Endothelial cell of umbilical vein (primary cell): ENCODE measurements at regions not wholly inside any gene's neighbourhood (a gene's known extent, or its start where the extent isn't known, plus 50 kb on each side); places are given as distances from the start of the nearest gene placed in this dataset.
A peak's percentile ranks its signal among the peaks of the same experiment; 100 is the strongest.

ENCODE experiments used
- BruUV-seq: library from RNA; stranded (reverse); fragments of 400-500 nt; replicated peaks from 2 replicates; lab custom pipeline; 2021; lab: Mats Ljungman, UMichigan
- CTCF ChIA-PET: fragments of 300-600, 350-600 bp; sonication (Branson Sonifier 250); formaldehyde crosslinking; loops from one replicate; lab custom pipeline; 2021; ENCODE audit warnings: antibody characterized with exemption, inconsistent platforms; lab: Charles Lee
- POLR2A ChIA-PET: fragments of 300-600, 350-600 bp; sonication (Branson Sonifier 250); formaldehyde crosslinking; loops from one replicate; lab custom pipeline; 2021; ENCODE audit warnings: antibody characterized with exemption, inconsistent platforms; lab: Charles Lee
- DNase-seq: peaks from one replicate; pipeline ENCODE4 v3.0.0-alpha.2; 2011; ENCODE audit warnings: low read depth, low spot score
- FAIRE-seq: peaks from 2 replicates; lab custom pipeline; 2011; peaks lifted over from hg19 to GRCh38; lab: Jason Lieb, UNC
- H2AFZ ChIP-seq: 2 replicates; pipeline ENCODE4 v1.6.0; 2012; ENCODE audit warnings: low read depth, low read length, control low read depth, inconsistent platforms
- H3K27ac ChIP-seq: 2 replicates; pipeline ENCODE4 v1.5.1; 2011; ENCODE audit warnings: low read depth, mild to moderate bottlenecking, control low read depth, low read length, moderate library complexity; ENCODE audit not compliant: insufficient read depth
- H3K27me3 ChIP-seq, 2 experiments: 2 replicates each; pipeline versions ENCODE4 v1.6.0 to v1.6.1; 2011; ENCODE audit warnings: low read length in 2 of 2, mixed read lengths in 1 of 2; ENCODE audit not compliant: control insufficient read depth in 2 of 2, insufficient read depth in 2 of 2
- H3K36me3 ChIP-seq, 2 experiments: 2 replicates in 1 of 2; 3 replicates in 1 of 2; pipeline ENCODE4 v1.5.1; 2011; ENCODE audit warnings: low read length in 2 of 2, mild to moderate bottlenecking in 1 of 2, moderate library complexity in 1 of 2; ENCODE audit not compliant: control insufficient read depth in 2 of 2, insufficient read depth in 2 of 2; ENCODE audit errors: extremely low read depth in 1 of 2
- H3K4me1 ChIP-seq: 3 replicates; pipeline ENCODE4 v1.5.1; 2011; ENCODE audit warnings: mild to moderate bottlenecking, low read length; ENCODE audit not compliant: control insufficient read depth, insufficient read depth; ENCODE audit errors: extremely low read depth
- H3K4me2 ChIP-seq: 2 replicates; pipeline ENCODE4 v1.6.1; 2011; ENCODE audit warnings: low read length, control low read depth, mixed read lengths; ENCODE audit not compliant: insufficient read depth
- H3K4me3 ChIP-seq, 3 experiments: fragments of 200-600 bp in 1 of 3; sonication (generic), shearing (Covaris generic) in 1 of 3; replicated peaks in 1 of 3; 2 replicates each; pipeline ENCODE4 v1.5.1; 2011 to 2016; ENCODE audit warnings: control low read depth in 3 of 3, low read length in 3 of 3, mild to moderate bottlenecking in 2 of 3, inconsistent platforms in 1 of 3, low read depth in 1 of 3, moderate library complexity in 1 of 3; ENCODE audit not compliant: insufficient read depth in 1 of 3
- H3K79me2 ChIP-seq: 2 replicates; pipeline ENCODE4 v1.6.0; 2012; ENCODE audit warnings: low read length, inconsistent platforms; ENCODE audit not compliant: control insufficient read depth, insufficient read depth
- H3K9ac ChIP-seq: replicated peaks from 2 replicates; pipeline ENCODE3; 2011; ENCODE audit warnings: low read length, control low read depth; ENCODE audit not compliant: insufficient read depth; ENCODE audit errors: extremely low read depth
- H3K9me1 ChIP-seq: replicated peaks from 3 replicates; pipeline ENCODE4 v1.6.0; 2011; ENCODE audit warnings: mild to moderate bottlenecking, low read length; ENCODE audit not compliant: control insufficient read depth, insufficient read depth; ENCODE audit errors: extremely low read depth
- H3K9me3 ChIP-seq: replicated peaks from 2 replicates; pipeline ENCODE4 v1.5.1; 2012; ENCODE audit warnings: low read length, inconsistent platforms; ENCODE audit not compliant: control insufficient read depth, insufficient read depth
- H4K20me1 ChIP-seq: replicated peaks from 2 replicates; pipeline ENCODE3; 2011; ENCODE audit warnings: mild to moderate bottlenecking, low read length; ENCODE audit not compliant: control insufficient read depth, insufficient read depth; ENCODE audit errors: extremely low read depth
- EZH2 ChIP-seq: IDR thresholded peaks from 2 replicates; pipeline ENCODE4 v1.6.1; 2012; ENCODE audit warnings: borderline replicate concordance, low read depth, mild to moderate bottlenecking, moderate library complexity, low read length, inconsistent platforms; ENCODE audit not compliant: severe bottlenecking
- FOS ChIP-seq: IDR thresholded peaks from 2 replicates; pipeline ENCODE4 v1.6.1; 2011; ENCODE audit warnings: mild to moderate bottlenecking, low read length, moderate library complexity, borderline replicate concordance; ENCODE audit not compliant: insufficient read depth
- GATA2 ChIP-seq: IDR thresholded peaks from 2 replicates; pipeline ENCODE4 v1.7.0; 2011; ENCODE audit warnings: low read depth, mild to moderate bottlenecking, moderate library complexity, mixed read lengths, low read length; ENCODE audit not compliant: insufficient read length, insufficient read depth
- dilution Hi-C: fragments of 300-500 bp; cut with MboI; formaldehyde crosslinking; loops from one replicate; pipeline ENCODE4 v1.15.0; 2019; ENCODE audit warnings: low sequenced_read_pairs; ENCODE audit not compliant: extremely low pct_ligation_motif_present
- intact Hi-C: fragments of 100-400 bp; cut with micrococcal nuclease; formaldehyde crosslinking; loops from one replicate; pipeline ENCODE4 v1.10.0; 2022
- TF ChIP-seq, protein P1 (sequence below), 2 donors: IDR thresholded peaks; 1 replicate in 1 of 2; 2 replicates in 1 of 2; pipeline ENCODE4 v1.5.1; 2011; ENCODE audit warnings: low read length in 2 of 2, mild to moderate bottlenecking in 2 of 2, moderate library complexity in 2 of 2, control low read depth in 1 of 2, inconsistent platforms in 1 of 2, low read depth in 1 of 2; ENCODE audit not compliant: insufficient read depth in 1 of 2; ENCODE audit errors: extremely low read depth in 1 of 2
- TF ChIP-seq, protein P2 (sequence below): IDR thresholded peaks from 2 replicates; pipeline ENCODE4 v1.6.1; 2011; ENCODE audit not compliant: insufficient read depth, insufficient read length

DNA sequence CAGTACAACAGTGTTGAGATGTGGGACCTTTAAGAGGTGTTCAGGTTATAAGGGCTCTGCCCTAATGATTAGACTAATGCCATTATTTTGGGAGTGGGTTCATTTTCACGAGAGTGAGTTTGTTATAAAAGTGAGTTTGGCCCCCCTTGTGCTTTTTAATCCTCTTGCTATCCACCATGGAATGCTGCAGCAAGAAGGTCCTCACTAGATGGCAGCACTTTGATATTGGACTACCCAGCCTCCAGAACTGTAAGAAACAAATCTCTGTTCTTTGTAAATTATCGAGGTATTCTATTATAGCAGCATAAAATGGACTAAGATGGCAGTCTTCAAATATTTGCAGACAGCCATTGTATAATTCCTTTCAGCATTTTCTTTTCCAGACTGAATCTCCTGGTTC is 212.4 kb downstream of the LRRC70 start:
- DNase-seq (peak; percentile 9), FAIRE-seq (no peak)
- H3K27me3 ChIP-seq: peaks cover 2 to 7% of the 10 kb centered on the region in 2 experiments
- BruUV-seq: no TSS peak
- no peak overlapping the region for H3K27ac ChIP-seq
- H3K4me1 ChIP-seq: no peaks in the 10 kb centered on the region
- no peaks in the 10 kb centered on the region for H3K36me3 ChIP-seq
- no peaks in the 10 kb centered on the region for H3K79me2 ChIP-seq
- no peak overlapping the region for H3K4me2 ChIP-seq
- no peaks in the 10 kb centered on the region for H4K20me1 ChIP-seq
- H3K9me3 ChIP-seq: no peaks in the 10 kb centered on the region
- no peaks in the 10 kb centered on the region for H3K9me1 ChIP-seq
- no peak overlapping the region for H3K9ac ChIP-seq
- CTCF ChIA-PET: interaction anchor here (1.1 kb wide), 1 partner anchor 14 kb away, joined by 3 read pairs; no protein-coding TSS in a partner anchor
- POLR2A ChIA-PET: no interaction called here
- no peak overlapping the region for H3K4me3 ChIP-seq
- no peak overlapping the region for H2AFZ ChIP-seq
- intact Hi-C loops: no loop called here
- dilution Hi-C loops: no loop called here
- TF ChIP-seq, protein P1, sequence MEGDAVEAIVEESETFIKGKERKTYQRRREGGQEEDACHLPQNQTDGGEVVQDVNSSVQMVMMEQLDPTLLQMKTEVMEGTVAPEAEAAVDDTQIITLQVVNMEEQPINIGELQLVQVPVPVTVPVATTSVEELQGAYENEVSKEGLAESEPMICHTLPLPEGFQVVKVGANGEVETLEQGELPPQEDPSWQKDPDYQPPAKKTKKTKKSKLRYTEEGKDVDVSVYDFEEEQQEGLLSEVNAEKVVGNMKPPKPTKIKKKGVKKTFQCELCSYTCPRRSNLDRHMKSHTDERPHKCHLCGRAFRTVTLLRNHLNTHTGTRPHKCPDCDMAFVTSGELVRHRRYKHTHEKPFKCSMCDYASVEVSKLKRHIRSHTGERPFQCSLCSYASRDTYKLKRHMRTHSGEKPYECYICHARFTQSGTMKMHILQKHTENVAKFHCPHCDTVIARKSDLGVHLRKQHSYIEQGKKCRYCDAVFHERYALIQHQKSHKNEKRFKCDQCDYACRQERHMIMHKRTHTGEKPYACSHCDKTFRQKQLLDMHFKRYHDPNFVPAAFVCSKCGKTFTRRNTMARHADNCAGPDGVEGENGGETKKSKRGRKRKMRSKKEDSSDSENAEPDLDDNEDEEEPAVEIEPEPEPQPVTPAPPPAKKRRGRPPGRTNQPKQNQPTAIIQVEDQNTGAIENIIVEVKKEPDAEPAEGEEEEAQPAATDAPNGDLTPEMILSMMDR (IDR thresholded peaks at IDR 0.05; ENCODE audit: extremely low read depth in 1 of 2, insufficient read depth in 1 of 2, low read depth in 1 of 2, low read length in 2 of 2): peak; percentile 29 to 30
- TF ChIP-seq, protein P2, sequence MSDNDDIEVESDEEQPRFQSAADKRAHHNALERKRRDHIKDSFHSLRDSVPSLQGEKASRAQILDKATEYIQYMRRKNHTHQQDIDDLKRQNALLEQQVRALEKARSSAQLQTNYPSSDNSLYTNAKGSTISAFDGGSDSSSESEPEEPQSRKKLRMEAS: no peak

DNA sequence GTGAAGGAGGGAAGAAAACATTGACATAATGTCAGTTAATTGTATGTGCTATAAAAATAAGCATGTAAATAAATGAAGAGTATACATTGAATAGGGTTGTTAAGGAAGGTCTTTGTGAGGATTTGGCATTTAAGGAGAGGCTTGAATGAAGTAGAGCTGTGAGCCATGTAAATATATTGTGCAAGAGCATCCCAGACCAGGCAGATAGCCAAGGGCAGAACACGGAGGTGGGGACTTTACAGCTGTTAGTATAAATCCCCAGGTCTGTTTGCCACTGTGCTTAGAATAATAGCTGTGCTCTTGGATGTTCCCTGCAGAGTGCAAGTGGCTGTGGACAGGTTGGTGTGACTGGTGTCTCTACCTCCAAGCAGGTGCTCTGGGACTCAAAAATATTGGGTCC is 211.7 kb downstream of the LRRC70 start:
- H3K9ac ChIP-seq: no peak overlapping the region
- DNase-seq (no peak), FAIRE-seq (no peak)
- no peaks in the 10 kb centered on the region for H3K9me1 ChIP-seq
- ChIA-PET POLR2A (no interaction called here), CTCF (interaction anchor here (1.1 kb wide), 1 partner anchor 15 kb away, joined by 3 read pairs; no protein-coding TSS in a partner anchor)
- H3K36me3 ChIP-seq: no peaks in the 10 kb centered on the region
- no peaks in the 10 kb centered on the region for H3K9me3 ChIP-seq
- H3K4me1 ChIP-seq: no peaks in the 10 kb centered on the region
- intact Hi-C loops: no loop called here
- no peak overlapping the region for H2AFZ ChIP-seq
- H3K79me2 ChIP-seq: no peaks in the 10 kb centered on the region
- H3K4me2 ChIP-seq: no peak overlapping the region
- TF ChIP-seq, protein P1 (IDR thresholded peaks at IDR 0.05; ENCODE audit: extremely low read depth in 1 of 2, insufficient read depth in 1 of 2, low read depth in 1 of 2, low read length in 2 of 2): no peak
- TF ChIP-seq EZH2 (no peak), FOS (no peak), GATA2 (no peak)
- H3K27ac ChIP-seq: no peak overlapping the region
- no TSS peak for BruUV-seq
- H3K4me3 ChIP-seq: no peak overlapping the region
- peaks cover 2 to 7% of the 10 kb centered on the region in 2 experiments for H3K27me3 ChIP-seq
- dilution Hi-C loops: no loop called here
- no peaks in the 10 kb centered on the region for H4K20me1 ChIP-seq
